Activated naive CD4-positive, alpha-beta T cell treated with anti-CD3 and anti-CD28 coated beads for 36 hours (primary cell): ENCODE measurements at regions not wholly inside any gene's neighbourhood (a gene's known extent, or its start where the extent isn't known, plus 50 kb on each side); places are given as distances from the start of the nearest gene placed in this dataset.

Experiments
- CTCF ChIA-PET: fragments of 350-600 bp; sonication (Branson Sonifier 250); formaldehyde crosslinking; loops from one replicate; lab custom pipeline; 2021; ENCODE audit warnings: antibody characterized with exemption; lab: Charles Lee
- DNase-seq: peaks from one replicate; pipeline ENCODE4 v3.0.0-alpha.2; 2020
- H3K27ac Mint-ChIP-seq: one replicate; pipeline ENCODE4 v1.8.0; 2021; ENCODE audit warnings: mild to moderate bottlenecking, mixed read lengths
- H3K27me3 Mint-ChIP-seq: one replicate; pipeline ENCODE4 v1.8.0; 2021; ENCODE audit warnings: low read depth, mixed read lengths
- H3K36me3 Mint-ChIP-seq: one replicate; pipeline ENCODE4 v1.8.0; 2021; ENCODE audit warnings: low read depth, mixed read lengths
- H3K4me1 Mint-ChIP-seq: one replicate; pipeline ENCODE4 v1.8.0; 2021; ENCODE audit warnings: low read depth, mixed read lengths
- H3K4me3 Mint-ChIP-seq: one replicate; pipeline ENCODE4 v1.8.0; 2021; ENCODE audit warnings: mild to moderate bottlenecking, moderate library complexity, mixed read lengths
- H3K9me3 Mint-ChIP-seq: one replicate; pipeline ENCODE4 v1.8.0; 2021; ENCODE audit warnings: mixed read lengths
- intact Hi-C: fragments of 100-400 bp; cut with micrococcal nuclease; formaldehyde crosslinking; loops from one replicate; pipeline ENCODE4 v1.15.1; 2023

DNA sequence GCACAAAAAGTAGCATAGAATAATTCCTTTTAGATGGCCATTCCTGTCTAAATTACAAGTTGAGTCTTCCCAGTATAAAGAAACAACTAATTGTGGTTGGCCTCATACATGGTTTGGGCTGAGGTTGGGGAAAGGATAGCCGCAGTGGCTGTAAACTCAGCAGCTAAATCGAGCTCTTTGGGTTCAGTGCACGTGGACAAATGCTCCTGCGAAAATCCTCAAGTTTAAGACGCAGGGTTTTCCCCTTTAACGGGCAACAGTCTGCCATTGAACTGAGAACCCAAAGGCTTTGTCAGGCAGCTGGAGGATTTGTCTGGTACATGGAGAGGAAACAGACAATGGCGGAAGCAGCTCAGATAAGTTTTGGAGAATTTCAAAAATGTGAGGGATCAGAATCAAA is 331.9 kb downstream of the TGFB2 start:
- no peaks in the 10 kb centered on the region for H3K9me3 Mint-ChIP-seq
- no peak overlapping the region for H3K4me3 Mint-ChIP-seq
- intact Hi-C loops: no loop called here
- no peaks in the 10 kb centered on the region for H3K27me3 Mint-ChIP-seq
- H3K27ac Mint-ChIP-seq: no peak overlapping the region
- DNase-seq: no peak
- H3K4me1 Mint-ChIP-seq: no peaks in the 10 kb centered on the region
- no peaks in the 10 kb centered on the region for H3K36me3 Mint-ChIP-seq
- CTCF ChIA-PET: no interaction called here

DNA sequence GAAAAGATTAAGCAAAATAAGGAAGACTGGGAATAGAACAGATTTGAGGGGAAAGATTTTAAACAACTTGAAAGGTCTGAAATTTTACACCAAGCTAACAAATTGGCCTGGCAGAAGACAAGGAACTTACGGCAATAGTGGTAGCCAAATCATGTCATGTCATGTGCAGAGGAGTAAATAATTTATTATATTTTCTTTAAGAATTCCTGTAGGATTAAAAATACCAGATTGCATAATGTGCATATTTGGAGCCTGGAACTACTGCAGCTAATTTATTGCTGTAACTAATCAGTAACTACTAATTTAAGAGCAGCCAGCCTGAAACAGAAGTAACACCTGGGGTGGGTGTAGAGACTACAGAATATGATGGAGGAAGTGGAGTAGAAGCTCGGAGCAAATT is 334.3 kb downstream of the TGFB2 start:
- Mint-ChIP-seq H3K9me3 (no peaks in the 10 kb centered on the region), H3K27ac (no peak overlapping the region), H3K4me1 (no peaks in the 10 kb centered on the region), H3K36me3 (no peaks in the 10 kb centered on the region), H3K27me3 (no peaks in the 10 kb centered on the region), H3K4me3 (no peak overlapping the region)
- DNase-seq: no peak
- intact Hi-C loops: no loop called here
- CTCF ChIA-PET: no interaction called here

DNA sequence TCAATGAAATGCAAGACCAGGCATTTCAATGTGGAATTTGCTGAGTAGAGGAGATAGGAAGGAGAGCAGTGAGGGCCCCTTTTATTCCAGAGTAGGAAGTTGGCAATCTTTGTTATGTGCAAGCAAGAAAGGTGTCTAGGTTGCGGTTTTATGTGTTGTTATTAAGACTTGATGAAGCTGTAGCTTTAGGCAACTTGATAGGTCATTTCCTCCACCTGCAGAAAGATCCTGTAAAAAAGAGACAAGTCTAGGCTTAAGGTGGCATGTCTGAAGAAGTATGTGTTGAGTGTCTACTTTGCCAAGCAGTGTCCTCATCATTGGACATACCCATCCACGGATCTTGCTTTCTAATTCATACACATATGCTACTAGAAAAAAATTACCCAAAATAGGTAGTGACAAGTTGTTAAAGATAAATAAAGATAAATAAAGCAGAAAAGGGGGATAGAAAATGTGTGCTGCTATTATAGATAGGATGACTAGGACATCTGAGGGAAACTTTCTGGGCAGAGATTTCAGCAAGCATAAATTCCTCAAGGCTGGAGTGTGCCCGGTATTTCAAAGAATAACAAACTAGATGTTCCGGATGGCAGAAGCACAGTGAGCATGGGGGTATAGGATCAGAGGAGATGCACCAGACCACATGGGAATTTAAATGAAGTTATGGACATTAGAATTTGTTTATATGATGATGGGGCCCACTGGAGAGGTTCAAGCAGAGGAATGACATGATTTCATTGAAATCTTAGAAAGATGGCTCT is 335.0 kb downstream of the TGFB2 start:
- CTCF ChIA-PET: no interaction called here
- H3K27me3 Mint-ChIP-seq: no peaks in the 10 kb centered on the region

DNA sequence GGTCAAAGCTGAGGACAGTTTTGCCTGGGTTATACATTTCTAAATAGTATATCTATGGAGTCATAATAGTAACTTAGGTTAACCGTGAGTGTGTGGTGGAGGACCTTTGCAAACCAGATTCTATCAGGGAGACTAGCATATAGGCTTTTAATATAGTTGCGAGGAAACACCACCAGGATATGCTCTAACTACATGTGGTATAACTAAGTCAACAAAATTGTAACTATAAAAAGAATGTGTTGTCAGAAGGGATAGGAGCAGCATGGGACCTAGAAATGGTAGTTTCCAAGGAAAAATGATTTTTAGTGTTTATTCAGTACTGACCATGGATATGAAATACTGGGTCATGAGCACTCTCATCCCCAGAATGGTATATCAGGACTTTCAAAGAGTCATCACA is 338.1 kb downstream of the TGFB2 start:
- Mint-ChIP-seq H3K9me3 (no peaks in the 10 kb centered on the region), H3K36me3 (no peaks in the 10 kb centered on the region), H3K4me3 (no peak overlapping the region), H3K4me1 (no peaks in the 10 kb centered on the region), H3K27ac (no peak overlapping the region), H3K27me3 (no peaks in the 10 kb centered on the region)
- CTCF ChIA-PET: no interaction called here
- intact Hi-C loops: no loop called here
- no peak for DNase-seq

More for the DNA sequence above, 335.0 kb downstream of the TGFB2 start:
- H3K36me3 Mint-ChIP-seq: no peaks in the 10 kb centered on the region
- no peak for DNase-seq
- H3K4me1 Mint-ChIP-seq: no peaks in the 10 kb centered on the region
- H3K4me3 Mint-ChIP-seq: no peak overlapping the region
- no peak overlapping the region for H3K27ac Mint-ChIP-seq
- intact Hi-C loops: no loop called here
- H3K9me3 Mint-ChIP-seq: no peaks in the 10 kb centered on the region

DNA sequence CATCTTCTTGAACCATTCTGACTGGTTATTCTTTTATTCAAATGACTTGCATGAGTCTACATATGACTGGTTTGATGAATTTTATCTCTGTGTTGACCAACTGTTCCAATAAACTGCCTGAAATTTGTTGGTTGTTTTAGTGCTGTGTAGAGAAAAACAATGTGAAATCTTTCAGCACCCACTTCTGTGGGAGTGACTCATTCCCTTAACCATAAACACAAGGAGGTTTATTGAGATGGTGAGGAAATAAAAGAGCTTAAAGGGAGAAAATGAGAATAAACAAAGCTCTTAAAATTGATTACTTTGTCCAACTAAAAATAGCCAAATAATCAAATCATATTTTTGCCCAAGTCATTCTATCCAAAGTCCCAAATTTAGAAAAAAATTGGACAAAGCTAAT is 341.1 kb downstream of the TGFB2 start:
- Mint-ChIP-seq H3K4me1 (no peaks in the 10 kb centered on the region), H3K9me3 (no peaks in the 10 kb centered on the region), H3K36me3 (no peaks in the 10 kb centered on the region), H3K27me3 (no peaks in the 10 kb centered on the region), H3K27ac (no peak overlapping the region), H3K4me3 (no peak overlapping the region)
- intact Hi-C loops: no loop called here
- CTCF ChIA-PET: interaction anchor here (0.6 kb wide), 1 partner anchor 426 kb away, joined by 4 read pairs; no protein-coding TSS in a partner anchor
- DNase-seq: no peak

DNA sequence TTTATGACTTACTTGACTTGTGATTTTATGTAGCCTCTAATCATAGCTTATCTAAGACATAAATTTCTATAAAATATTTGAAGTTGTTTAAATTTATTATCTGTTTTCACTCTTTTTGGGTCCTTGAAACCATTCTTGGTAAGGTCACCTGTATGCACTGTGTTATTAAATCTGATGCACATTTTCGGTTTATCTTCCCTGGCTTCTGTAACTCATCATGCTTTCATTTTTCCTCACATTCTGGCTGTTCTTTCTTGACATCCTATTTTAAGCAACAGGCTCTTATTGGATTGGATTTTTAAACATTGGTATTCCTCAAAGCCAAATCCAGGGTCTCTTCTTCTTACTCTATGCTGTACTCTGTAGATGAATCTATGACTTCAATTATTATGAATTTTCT is 341.6 kb downstream of the TGFB2 start:
- H3K27ac Mint-ChIP-seq: no peak overlapping the region
- H3K36me3 Mint-ChIP-seq: no peaks in the 10 kb centered on the region
- no peak overlapping the region for H3K4me3 Mint-ChIP-seq
- H3K27me3 Mint-ChIP-seq: no peaks in the 10 kb centered on the region
- CTCF ChIA-PET: no interaction called here
- H3K9me3 Mint-ChIP-seq: no peaks in the 10 kb centered on the region
- intact Hi-C loops: no loop called here
- DNase-seq: no peak
- no peaks in the 10 kb centered on the region for H3K4me1 Mint-ChIP-seq

DNA sequence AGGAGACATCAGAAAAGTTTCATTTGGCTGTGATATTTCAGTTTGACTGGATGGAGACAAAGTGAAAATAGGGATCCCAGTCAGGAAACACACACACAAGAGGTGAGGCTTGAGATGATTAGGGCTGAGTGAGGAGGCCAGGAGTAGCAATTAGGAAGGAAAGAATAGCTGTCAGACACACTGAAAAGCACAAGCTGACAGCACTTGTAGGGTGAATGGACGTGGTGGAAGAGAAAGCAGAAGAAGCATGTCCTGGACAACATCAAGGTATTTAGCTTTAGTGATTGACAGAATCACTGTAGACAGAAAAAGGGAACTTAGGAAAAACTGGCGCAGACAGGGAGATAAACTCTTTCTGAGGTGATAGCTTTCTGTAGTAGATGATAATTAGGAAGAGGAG is 347.7 kb downstream of the TGFB2 start:
- no peaks in the 10 kb centered on the region for H3K27me3 Mint-ChIP-seq
- no peak for DNase-seq
- H3K9me3 Mint-ChIP-seq: no peaks in the 10 kb centered on the region
- CTCF ChIA-PET: no interaction called here
- no peak overlapping the region for H3K4me3 Mint-ChIP-seq
- intact Hi-C loops: no loop called here
- no peaks in the 10 kb centered on the region for H3K4me1 Mint-ChIP-seq
- no peak overlapping the region for H3K27ac Mint-ChIP-seq
- no peaks in the 10 kb centered on the region for H3K36me3 Mint-ChIP-seq

DNA sequence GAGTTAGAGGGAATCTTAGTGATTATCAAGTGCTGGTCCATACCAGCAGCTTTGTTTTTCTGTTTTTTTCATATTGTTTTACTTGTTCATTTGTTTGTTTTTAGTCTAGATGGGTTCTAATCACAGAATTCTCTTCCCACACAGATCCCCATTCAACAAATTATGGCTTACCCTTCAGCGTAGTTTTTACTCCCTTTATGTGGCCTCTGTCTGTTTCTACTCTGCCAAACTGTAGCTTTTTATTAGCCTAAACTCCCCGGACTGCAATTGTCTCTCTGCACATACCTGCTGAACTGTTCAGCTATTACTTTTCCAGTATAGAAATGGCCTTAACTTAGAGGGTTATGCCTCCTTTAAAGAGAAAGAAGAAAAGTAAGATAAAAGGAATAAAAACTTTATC is 348.5 kb downstream of the TGFB2 start:
- no peaks in the 10 kb centered on the region for H3K4me1 Mint-ChIP-seq
- CTCF ChIA-PET: no interaction called here
- DNase-seq: no peak
- intact Hi-C loops: no loop called here
- no peaks in the 10 kb centered on the region for H3K36me3 Mint-ChIP-seq
- no peaks in the 10 kb centered on the region for H3K9me3 Mint-ChIP-seq
- no peaks in the 10 kb centered on the region for H3K27me3 Mint-ChIP-seq
- H3K27ac Mint-ChIP-seq: no peak overlapping the region
- no peak overlapping the region for H3K4me3 Mint-ChIP-seq

DNA sequence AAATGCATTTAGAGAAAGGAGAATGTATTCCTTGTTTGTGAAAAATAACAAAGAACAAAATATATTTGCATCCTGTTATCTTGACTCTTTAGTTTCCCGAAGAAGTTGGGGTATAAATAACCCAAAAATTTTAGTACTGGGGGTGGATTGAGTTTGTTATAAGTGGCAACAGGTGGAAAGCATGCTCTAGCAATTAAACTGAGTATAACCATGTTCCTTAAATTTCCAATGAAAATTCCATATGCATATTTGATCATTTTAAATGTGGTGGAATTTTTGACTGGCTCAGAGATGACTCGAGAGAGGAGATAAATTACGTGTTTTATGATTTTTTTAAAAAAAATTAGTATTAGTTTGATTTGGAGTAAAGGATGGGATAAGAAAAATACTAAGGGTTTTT is 348.9 kb downstream of the TGFB2 start:
- Mint-ChIP-seq H3K27ac (no peak overlapping the region), H3K4me1 (no peaks in the 10 kb centered on the region), H3K27me3 (no peaks in the 10 kb centered on the region), H3K36me3 (no peaks in the 10 kb centered on the region), H3K4me3 (no peak overlapping the region), H3K9me3 (no peaks in the 10 kb centered on the region)
- CTCF ChIA-PET: no interaction called here
- no peak for DNase-seq
- intact Hi-C loops: no loop called here

DNA sequence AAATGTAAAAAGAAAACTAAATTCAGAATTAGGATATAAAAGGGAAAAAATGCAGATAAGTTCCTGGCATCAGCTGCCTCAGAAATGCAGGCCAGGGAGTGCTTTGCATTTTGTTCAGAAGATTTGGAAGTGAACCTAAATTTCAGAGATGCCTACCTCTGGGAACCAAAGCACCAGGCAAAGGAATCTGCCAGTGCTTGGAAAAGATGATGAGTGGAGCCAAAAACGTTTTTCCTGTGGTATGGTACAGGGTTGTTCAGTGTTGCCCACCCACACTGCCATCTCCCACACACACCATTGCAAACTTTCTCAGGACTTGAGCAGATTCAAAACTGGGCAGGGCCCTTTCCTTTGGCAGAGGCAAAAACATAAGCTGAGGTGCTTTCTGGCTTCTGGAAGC is 349.5 kb downstream of the TGFB2 start:
- intact Hi-C loops: no loop called here
- no peak overlapping the region for H3K27ac Mint-ChIP-seq
- no peak overlapping the region for H3K4me3 Mint-ChIP-seq
- H3K4me1 Mint-ChIP-seq: no peaks in the 10 kb centered on the region
- no peaks in the 10 kb centered on the region for H3K9me3 Mint-ChIP-seq
- CTCF ChIA-PET: no interaction called here
- no peaks in the 10 kb centered on the region for H3K27me3 Mint-ChIP-seq
- no peak for DNase-seq
- H3K36me3 Mint-ChIP-seq: no peaks in the 10 kb centered on the region

DNA sequence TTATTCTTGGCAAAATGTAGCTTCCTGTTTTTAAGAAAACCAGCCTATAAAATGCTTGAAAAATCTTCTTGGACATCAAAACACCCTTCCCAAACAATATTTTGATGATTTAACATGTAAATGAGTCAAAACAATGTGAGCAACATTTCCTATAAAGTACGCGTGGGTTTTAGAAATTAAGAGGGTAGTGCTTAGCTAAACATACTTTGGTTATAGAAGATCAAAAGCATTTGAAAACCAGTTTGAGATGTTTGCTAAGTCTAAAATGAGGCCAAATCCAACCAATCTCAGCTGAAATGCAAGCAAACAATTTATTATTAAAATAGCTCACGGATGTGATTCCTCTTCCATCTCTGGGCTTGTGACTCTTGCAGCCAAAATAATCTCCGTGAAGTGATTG is 350.4 kb downstream of the TGFB2 start:
- CTCF ChIA-PET: no interaction called here
- H3K9me3 Mint-ChIP-seq: no peaks in the 10 kb centered on the region

DNA sequence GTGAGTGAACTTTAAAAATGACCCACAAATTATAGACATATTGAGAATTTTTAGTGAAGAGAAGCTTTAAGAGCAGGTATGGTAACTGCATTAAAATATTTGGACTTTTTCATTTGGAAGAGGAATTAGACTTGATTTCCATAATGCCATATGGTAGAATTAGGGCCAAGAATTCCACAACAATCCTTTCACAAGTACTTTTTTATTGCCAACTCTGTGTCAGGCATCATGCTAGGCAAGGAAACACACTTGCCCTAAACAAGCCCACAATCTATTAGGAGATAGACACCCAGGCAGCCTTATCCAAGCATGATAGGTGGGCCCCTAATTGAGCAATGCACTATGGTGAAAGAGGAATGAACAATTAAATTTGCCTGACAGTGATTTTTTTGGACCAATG is 353.0 kb downstream of the TGFB2 start:
- Mint-ChIP-seq H3K4me1 (no peaks in the 10 kb centered on the region), H3K9me3 (no peaks in the 10 kb centered on the region), H3K4me3 (no peak overlapping the region), H3K36me3 (no peaks in the 10 kb centered on the region), H3K27ac (no peak overlapping the region), H3K27me3 (no peaks in the 10 kb centered on the region)
- CTCF ChIA-PET: no interaction called here
- intact Hi-C loops: no loop called here
- DNase-seq: no peak

More for the DNA sequence above, 350.4 kb downstream of the TGFB2 start:
- no peaks in the 10 kb centered on the region for H3K27me3 Mint-ChIP-seq
- no peak overlapping the region for H3K27ac Mint-ChIP-seq
- no peaks in the 10 kb centered on the region for H3K4me1 Mint-ChIP-seq
- H3K4me3 Mint-ChIP-seq: no peak overlapping the region
- DNase-seq: no peak
- no peaks in the 10 kb centered on the region for H3K36me3 Mint-ChIP-seq
- intact Hi-C loops: no loop called here

DNA sequence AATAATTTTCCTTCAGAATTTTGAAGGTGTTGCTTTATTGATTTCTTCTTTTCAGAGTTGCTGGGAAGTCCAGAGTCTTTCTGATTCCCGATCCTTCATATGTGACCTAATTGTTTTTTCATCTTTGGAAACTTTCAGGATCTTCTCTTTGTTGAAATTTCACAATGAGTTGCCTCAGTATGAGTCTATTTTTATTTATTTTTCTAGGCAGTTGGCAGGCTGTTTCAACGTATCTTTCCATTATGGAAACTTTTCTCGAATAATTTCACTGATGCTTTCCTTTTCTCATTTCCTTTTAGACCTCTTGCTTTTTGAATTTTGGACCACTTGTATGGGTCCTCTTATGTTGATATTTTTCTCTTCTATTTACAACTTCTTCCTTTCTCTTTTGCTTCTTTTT is 354.3 kb downstream of the TGFB2 start:
- Mint-ChIP-seq H3K4me3 (no peak overlapping the region), H3K36me3 (no peaks in the 10 kb centered on the region), H3K9me3 (no peaks in the 10 kb centered on the region), H3K27ac (no peak overlapping the region), H3K27me3 (no peaks in the 10 kb centered on the region), H3K4me1 (no peaks in the 10 kb centered on the region)
- intact Hi-C loops: no loop called here
- no peak for DNase-seq
- CTCF ChIA-PET: interaction anchor here (0.6 kb wide), 1 partner anchor 618 kb away, joined by 3 read pairs; no protein-coding TSS in a partner anchor
